ENCODE measurements at regions not wholly inside any gene's neighbourhood (a gene's known extent, or its start where the extent isn't known, plus 50 kb on each side); places are given as distances from the start of the nearest gene placed in this dataset.

DNA sequence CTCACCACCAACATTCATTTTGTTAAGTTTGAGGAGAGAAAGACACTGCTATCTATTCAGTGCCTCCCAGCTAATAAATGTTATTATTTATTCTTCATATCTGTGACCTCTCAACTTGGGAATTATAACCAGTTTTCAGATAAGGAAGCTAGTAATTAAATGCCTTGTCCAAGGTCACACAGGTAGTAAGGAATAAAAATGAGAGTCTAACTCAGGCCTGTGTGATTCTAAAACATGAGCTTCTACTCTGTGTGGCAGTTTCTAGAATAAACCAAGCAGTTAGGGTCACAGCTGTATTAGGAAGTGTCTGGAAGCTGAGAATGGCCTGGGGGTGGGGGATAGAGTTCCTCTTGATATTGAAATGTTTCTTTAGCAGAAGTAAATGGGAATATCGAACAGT is 137.8 kb upstream of the LRATD1 start:
- Histone ChIP-seq H3K23ac (ENCODE audit: insufficient read length, low read depth, low read length) (no peak overlapping the region), H2BK15ac (ENCODE audit: low read depth, low read length) (no peak overlapping the region), H4K20me1 (ENCODE audit: control insufficient read depth, insufficient read depth, insufficient read length) (no peaks in the 10 kb centered on the region), H3K9me3 (ENCODE audit: control insufficient read depth, low read depth, low read length) (no peaks in the 10 kb centered on the region), H2BK120ac (ENCODE audit: low read depth, low read length, poor library complexity, severe bottlenecking) (no peak overlapping the region), H3K4me2 (ENCODE audit: insufficient read depth, insufficient read length, low read length) (no peak overlapping the region), H3K79me2 (ENCODE audit: insufficient read depth, low read length) (no peaks in the 10 kb centered on the region), H3K4me1 (ENCODE audit: insufficient read depth, low read length) (no peaks in the 10 kb centered on the region), H3K56ac (ENCODE audit: insufficient read length, low read depth, low read length) (no peak overlapping the region), H2BK5ac (ENCODE audit: insufficient read length, low read length) (no peak overlapping the region), H4K5ac (ENCODE audit: insufficient read length, low read depth, low read length) (no peak overlapping the region), H3K4ac (ENCODE audit: low read depth, low read length) (no peak overlapping the region), H2AK5ac (ENCODE audit: insufficient read length, low read length) (no peak overlapping the region), H3T11ph (ENCODE audit: low read length) (no peak overlapping the region), H3K14ac (ENCODE audit: insufficient read depth, low read length) (no peak overlapping the region), H3K79me1 (ENCODE audit: insufficient read depth, low read depth, low read length, poor library complexity, severe bottlenecking) (no peaks in the 10 kb centered on the region), H3K27ac (ENCODE audit: insufficient read length, low read depth, low read length) (no peak overlapping the region), H3K27me3 (ENCODE audit: insufficient read depth, low read length) (no peaks in the 10 kb centered on the region), H2BK12ac (ENCODE audit: insufficient read length, low read depth, low read length) (no peak overlapping the region), H4K91ac (ENCODE audit: insufficient read length, low read depth, low read length) (no peak overlapping the region), H3K18ac (ENCODE audit: insufficient read length, low read depth, low read length) (no peak overlapping the region), H3K23me2 (ENCODE audit: insufficient read length, low read depth, low read length, poor library complexity, severe bottlenecking) (no peaks in the 10 kb centered on the region), H2AFZ (ENCODE audit: low read length) (no peak overlapping the region), H2BK20ac (ENCODE audit: low read depth, low read length, poor library complexity, severe bottlenecking) (no peak overlapping the region), H3K9ac (ENCODE audit: extremely low read depth, insufficient read length, low read length) (no peak overlapping the region), H4K8ac (replicated peaks; ENCODE audit: insufficient read length, low read depth, low read length) (no peak overlapping the region)
- no peak for DNase-seq
- H3K4me3 Mint-ChIP-seq = no peak overlapping the region
- H3K27ac Mint-ChIP-seq = no peak overlapping the region; a peak in 1 of 7 replicates
- WGBS (ENCODE audit: extremely low coverage, insufficient read length, low lambda C conversion rate) = no CpG with 5 or more reads among the region's 1 CpG
- no peaks in the 10 kb centered on the region; a peak in 1 of 7 replicates for H3K36me3 Mint-ChIP-seq (ENCODE audit: insufficient read depth in 1 of 3, low read depth in 3 of 3)
- peaks cover 6 to 8% of the 10 kb centered on the region in 2 experiments; a peak in 1 of 4 replicates for H3K4me1 Mint-ChIP-seq
- H3K27me3 Mint-ChIP-seq (ENCODE audit: low read depth) = no peaks in the 10 kb centered on the region
- TF ChIP-seq, protein P1, sequence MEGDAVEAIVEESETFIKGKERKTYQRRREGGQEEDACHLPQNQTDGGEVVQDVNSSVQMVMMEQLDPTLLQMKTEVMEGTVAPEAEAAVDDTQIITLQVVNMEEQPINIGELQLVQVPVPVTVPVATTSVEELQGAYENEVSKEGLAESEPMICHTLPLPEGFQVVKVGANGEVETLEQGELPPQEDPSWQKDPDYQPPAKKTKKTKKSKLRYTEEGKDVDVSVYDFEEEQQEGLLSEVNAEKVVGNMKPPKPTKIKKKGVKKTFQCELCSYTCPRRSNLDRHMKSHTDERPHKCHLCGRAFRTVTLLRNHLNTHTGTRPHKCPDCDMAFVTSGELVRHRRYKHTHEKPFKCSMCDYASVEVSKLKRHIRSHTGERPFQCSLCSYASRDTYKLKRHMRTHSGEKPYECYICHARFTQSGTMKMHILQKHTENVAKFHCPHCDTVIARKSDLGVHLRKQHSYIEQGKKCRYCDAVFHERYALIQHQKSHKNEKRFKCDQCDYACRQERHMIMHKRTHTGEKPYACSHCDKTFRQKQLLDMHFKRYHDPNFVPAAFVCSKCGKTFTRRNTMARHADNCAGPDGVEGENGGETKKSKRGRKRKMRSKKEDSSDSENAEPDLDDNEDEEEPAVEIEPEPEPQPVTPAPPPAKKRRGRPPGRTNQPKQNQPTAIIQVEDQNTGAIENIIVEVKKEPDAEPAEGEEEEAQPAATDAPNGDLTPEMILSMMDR (conservative IDR thresholded peaks at IDR 0.05) = no peak
- H3K9me3 Mint-ChIP-seq = no peaks in the 10 kb centered on the region
